T follicular helper cell (primary cell): ENCODE measurements at regions not wholly inside any gene's neighbourhood (a gene's known extent, or its start where the extent isn't known, plus 50 kb on each side); places are given as distances from the start of the nearest gene placed in this dataset.
"Not testable (repeated sequence)": the region's sequence is repeated elsewhere in the genome, so short reads cannot be mapped to it uniquely, and the experiment has no call there.

Experiments used
- DNase-seq: peaks from one replicate; pipeline ENCODE4 v3.0.0-alpha.2; 2020; ENCODE audit warnings: low read depth

GRCh38 chr18:1846640-1847039 lies 724.7 kb downstream of the METTL4 start:
- no peak for DNase-seq

- DNase-seq, result no peak
Observed at GRCh38 chr18:1848716-1849115, 722.6 kb downstream of the METTL4 start.

GRCh38 chr18:1849386-1849785 lies 721.9 kb downstream of the METTL4 start:
- no peak for DNase-seq

- not testable (repeated sequence) for DNase-seq
Observed at GRCh38 chr18:1857281-1857680, 714.0 kb downstream of the METTL4 start.

- no peak for DNase-seq
Observed at GRCh38 chr18:1861473-1861872, 709.8 kb downstream of the METTL4 start.

- no peak for DNase-seq
Observed at GRCh38 chr18:1865869-1866268, 705.4 kb downstream of the METTL4 start.

- no peak for DNase-seq
Observed at GRCh38 chr18:1872274-1872673, 699.0 kb downstream of the METTL4 start.

GRCh38 chr18:1875219-1875618 lies 696.1 kb downstream of the METTL4 start:
- DNase-seq, result no peak

GRCh38 chr18:1884623-1885022 lies 686.7 kb downstream of the METTL4 start:
- DNase-seq, result no peak

GRCh38 chr18:1891641-1892040 lies 679.7 kb downstream of the METTL4 start:
- DNase-seq, result no peak

GRCh38 chr18:1892191-1892590 lies 679.1 kb downstream of the METTL4 start:
- DNase-seq, result no peak

GRCh38 chr18:1895456-1896185 lies 675.7 kb downstream of the METTL4 start:
- DNase-seq, result no peak

- DNase-seq, result no peak
Observed at GRCh38 chr18:1906421-1906820, 664.9 kb downstream of the METTL4 start.

GRCh38 chr18:1907470-1908206 lies 663.7 kb downstream of the METTL4 start:
- no peak for DNase-seq

- DNase-seq, result no peak
Observed at GRCh38 chr18:1914489-1914888, 656.8 kb downstream of the METTL4 start.

GRCh38 chr18:1916869-1917523 lies 654.3 kb downstream of the METTL4 start:
- no peak for DNase-seq

- no peak for DNase-seq
Observed at GRCh38 chr18:1917569-1917968, 653.7 kb downstream of the METTL4 start.

GRCh38 chr18:1922066-1922465 lies 649.2 kb downstream of the METTL4 start:
- DNase-seq, result no peak

- DNase-seq, result no peak
Observed at GRCh38 chr18:1928711-1929110, 642.6 kb downstream of the METTL4 start.

- DNase-seq, result no peak
Observed at GRCh38 chr18:1929720-1930119, 641.6 kb downstream of the METTL4 start.

- DNase-seq, result no peak
Observed at GRCh38 chr18:1930291-1931270, 640.7 kb downstream of the METTL4 start.

GRCh38 chr18:1952486-1952885 lies 618.8 kb downstream of the METTL4 start:
- DNase-seq, result no peak
